ENCODE measurements at regions not wholly inside any gene's neighbourhood (a gene's known extent, or its start where the extent isn't known, plus 50 kb on each side); places are given as distances from the start of the nearest gene placed in this dataset.

GRCh38 chr7:34407586-34407985 lies 250.4 kb upstream of the NPSR1 start:
- Histone ChIP-seq H3K27me3 (no peaks in the 10 kb centered on the region), H3K9me3 (no peaks in the 10 kb centered on the region), H3K4me3 (no peak overlapping the region), H3K27ac (no peak overlapping the region), H3K4me1 (no peaks in the 10 kb centered on the region), H3K36me3 (ENCODE audit: low read depth, missing control alignments) (no peaks in the 10 kb centered on the region)
- DNase-seq, result no peak
- intact Hi-C loops (cut with DNase I; ENCODE audit: low total_unique reads), result no loop called here
- TF ChIP-seq POLR2A (IDR thresholded peaks at IDR 0.05) (no peak), CTCF (IDR thresholded peaks at IDR 0.05) (no peak)
- WGBS, 2 donors, result 82 to 84% methylated on average over 2 of the region's 2 CpGs

- no peak for DNase-seq
- Histone ChIP-seq H3K4me1 (no peaks in the 10 kb centered on the region), H3K9me3 (no peaks in the 10 kb centered on the region), H3K27me3 (no peaks in the 10 kb centered on the region), H3K27ac (no peak overlapping the region), H3K36me3 (ENCODE audit: low read depth, missing control alignments) (no peaks in the 10 kb centered on the region), H3K4me3 (no peak overlapping the region)
- 55 to 67% methylated on average over 3 of the region's 3 CpGs for WGBS, 2 donors
- intact Hi-C loops (cut with DNase I; ENCODE audit: low total_unique reads), result no loop called here
- TF ChIP-seq POLR2A (IDR thresholded peaks at IDR 0.05) (no peak), CTCF (IDR thresholded peaks at IDR 0.05) (no peak)
These were observed 240.2 kb upstream of the NPSR1 start for GRCh38 chr7:34417781-34418180.

GRCh38 chr7:34421526-34421925 lies 236.5 kb upstream of the NPSR1 start:
- H3K4me1 ChIP-seq, result no peaks in the 10 kb centered on the region
- intact Hi-C loops (cut with DNase I; ENCODE audit: low total_unique reads), result no loop called here
- DNase-seq, result no peak
- 36 to 44% methylated on average over 1 of the region's 1 CpG for WGBS, 2 donors
- TF ChIP-seq POLR2A (IDR thresholded peaks at IDR 0.05), result no peak
- no peak for TF ChIP-seq CTCF (IDR thresholded peaks at IDR 0.05)
- no peaks in the 10 kb centered on the region for H3K9me3 ChIP-seq
- H3K27me3 ChIP-seq, result no peaks in the 10 kb centered on the region
- H3K36me3 ChIP-seq (ENCODE audit: low read depth, missing control alignments), result no peaks in the 10 kb centered on the region
- no peak overlapping the region for H3K27ac ChIP-seq
- H3K4me3 ChIP-seq, result no peak overlapping the region

- Histone ChIP-seq H3K4me1 (no peaks in the 10 kb centered on the region), H3K27me3 (no peaks in the 10 kb centered on the region), H3K4me3 (no peak overlapping the region), H3K36me3 (ENCODE audit: low read depth, missing control alignments) (no peaks in the 10 kb centered on the region), H3K27ac (no peak overlapping the region), H3K9me3 (no peaks in the 10 kb centered on the region)
- intact Hi-C loops (cut with DNase I; ENCODE audit: low total_unique reads), result no loop called here
- DNase-seq, result no peak
- WGBS, 2 donors, result 55 to 82% methylated on average over 2 of the region's 2 CpGs
- no peak for TF ChIP-seq CTCF (IDR thresholded peaks at IDR 0.05)
- no peak for TF ChIP-seq POLR2A (IDR thresholded peaks at IDR 0.05)
These were observed 232.8 kb upstream of the NPSR1 start for GRCh38 chr7:34425194-34425593.

- no peaks in the 10 kb centered on the region for H3K27me3 ChIP-seq
- no peak for TF ChIP-seq CTCF (IDR thresholded peaks at IDR 0.05)
- no peak for TF ChIP-seq POLR2A (IDR thresholded peaks at IDR 0.05)
- no peak overlapping the region for H3K4me3 ChIP-seq
- intact Hi-C loops (cut with DNase I; ENCODE audit: low total_unique reads), result no loop called here
- 53 to 56% methylated on average over 2 of the region's 2 CpGs for WGBS, 2 donors
- H3K27ac ChIP-seq, result no peak overlapping the region
- H3K36me3 ChIP-seq (ENCODE audit: low read depth, missing control alignments), result no peaks in the 10 kb centered on the region
- H3K9me3 ChIP-seq, result no peaks in the 10 kb centered on the region
- DNase-seq, result no peak
- no peaks in the 10 kb centered on the region for H3K4me1 ChIP-seq
These were observed 232.2 kb upstream of the NPSR1 start for GRCh38 chr7:34425631-34426384.

Measured in testis (tissue), 2 donors.